ENCODE measurements at regions not wholly inside any gene's neighbourhood (a gene's known extent, or its start where the extent isn't known, plus 50 kb on each side); places are given as distances from the start of the nearest gene placed in this dataset.
"Not testable (repeated sequence)": the region's sequence is repeated elsewhere in the genome, so short reads cannot be mapped to it uniquely, and the experiment has no call there.

DNA sequence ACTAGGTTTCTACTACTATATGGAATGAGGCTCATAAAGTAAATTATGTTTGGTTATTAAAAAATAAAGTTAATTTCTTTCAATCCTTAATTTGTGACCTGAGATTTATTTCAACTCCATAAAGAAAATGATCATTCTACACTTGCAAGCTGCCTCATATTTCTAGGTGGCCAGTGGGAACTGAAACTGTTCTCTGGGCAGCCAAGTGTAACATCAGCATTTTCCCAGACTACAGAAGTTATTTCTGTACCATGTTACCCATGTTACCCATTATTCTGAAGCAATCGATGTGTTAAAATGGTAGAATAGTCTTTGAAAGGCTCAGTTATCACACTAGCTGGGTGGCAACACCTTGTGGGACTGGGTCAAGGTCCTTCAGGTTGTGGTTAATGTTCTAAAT is 139.3 kb upstream of the FBXO11 start:
- DNase-seq: no peak

- no peak for DNase-seq
Measured at GRCh38 chr2:48048476-48049171, 142.3 kb upstream of the FBXO11 start.

GRCh38 chr2:48049371-48049770 is 143.1 kb upstream of the FBXO11 start:
- no peak for DNase-seq

DNA sequence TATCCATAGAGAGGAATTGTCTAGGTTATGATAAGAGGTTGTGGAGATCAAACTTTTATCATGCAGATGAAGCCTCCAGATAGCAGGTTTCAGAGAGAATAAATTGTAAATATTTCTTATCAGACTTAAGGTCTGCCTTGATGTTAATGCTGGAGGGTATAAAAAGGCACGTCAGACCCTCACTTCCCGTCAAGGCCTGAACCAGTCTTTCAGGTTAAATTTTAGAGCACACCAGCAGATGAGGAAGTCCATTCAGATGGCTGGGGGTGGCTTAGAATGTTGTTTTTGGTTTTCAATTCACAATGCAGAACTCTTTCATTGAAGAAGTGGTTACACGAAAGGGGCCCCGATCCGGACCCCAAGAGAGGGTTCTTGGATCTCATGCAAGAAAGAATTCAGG is 144.4 kb upstream of the FBXO11 start:
- DNase-seq: no peak

DNA sequence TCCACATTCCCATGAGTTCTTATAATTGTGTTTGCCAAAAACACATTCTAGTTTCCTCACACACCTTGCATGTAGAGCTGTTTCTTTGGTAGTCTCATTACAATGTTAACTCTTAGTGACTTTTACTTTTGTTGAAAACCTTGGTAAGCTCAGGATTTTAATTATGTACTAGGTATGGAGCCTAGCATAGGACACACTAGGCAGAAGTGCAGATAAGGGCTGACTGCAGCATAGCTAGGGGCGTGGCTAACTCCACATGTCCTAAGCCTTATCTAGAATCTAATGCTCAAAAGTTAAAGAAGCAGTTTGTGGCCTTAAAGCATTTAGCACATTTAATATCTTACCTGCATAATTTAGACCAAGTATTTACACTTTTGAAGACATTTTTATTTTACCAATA is 153.7 kb upstream of the FBXO11 start:
- no peak for DNase-seq

DNA sequence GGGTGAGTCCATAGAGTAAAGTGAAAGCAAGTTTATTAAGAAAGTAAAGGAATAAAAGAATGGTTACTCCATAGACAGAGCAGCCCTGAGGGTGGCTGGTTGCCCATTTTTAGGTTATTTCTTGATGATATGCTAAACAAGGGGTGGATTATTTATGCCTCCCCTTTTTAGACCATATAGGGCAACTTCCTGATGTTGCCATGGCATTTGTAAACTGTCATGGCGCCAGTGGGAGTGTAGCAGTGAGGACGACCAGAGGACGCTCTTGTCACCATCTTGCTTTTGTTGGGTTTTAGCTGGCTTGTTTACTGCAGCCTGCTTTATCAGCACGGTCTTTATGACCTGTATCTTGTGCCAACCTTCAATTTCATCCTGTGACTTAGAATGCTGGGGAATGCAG is 155.4 kb upstream of the FBXO11 start:
- DNase-seq: not testable (repeated sequence)

DNA sequence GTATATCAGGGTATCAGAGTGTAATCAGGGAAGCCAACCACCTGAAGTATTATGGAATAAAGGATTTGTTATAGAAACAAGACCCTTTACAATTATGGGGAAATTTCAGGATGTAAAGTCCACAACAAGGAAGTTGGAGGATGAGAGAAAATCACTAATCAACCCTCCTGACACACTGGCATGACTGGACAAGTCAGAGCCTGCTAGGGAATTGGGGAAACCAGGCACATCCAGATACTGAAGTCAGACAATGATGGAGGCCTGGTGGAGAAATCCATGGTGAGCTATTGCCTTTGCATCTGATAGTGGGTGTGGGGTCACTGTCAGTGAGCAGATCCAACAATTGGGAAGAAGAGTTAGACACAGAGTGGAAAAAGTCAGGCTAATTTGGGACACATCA is 158.8 kb upstream of the FBXO11 start:
- DNase-seq: no peak

DNA sequence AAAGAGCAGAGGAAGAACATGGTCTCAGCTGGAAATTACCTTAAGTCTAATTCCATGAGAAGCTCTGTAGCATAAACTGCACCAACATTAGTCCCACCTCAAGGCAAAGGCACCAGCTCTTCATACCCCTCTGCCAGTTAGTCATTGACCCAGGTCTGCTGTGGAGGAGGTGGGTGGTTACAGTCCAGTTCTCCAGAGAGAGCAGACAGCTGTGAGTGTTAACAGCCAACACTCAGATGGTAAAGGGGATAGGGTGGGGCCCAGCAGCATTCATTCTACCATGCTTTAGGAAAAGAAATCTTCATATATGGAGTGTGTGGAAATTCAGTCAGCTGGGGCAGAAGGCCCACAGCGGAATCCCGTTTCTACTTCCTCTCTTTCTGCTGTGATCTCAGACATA is 159.7 kb upstream of the FBXO11 start:
- no peak for DNase-seq

DNA sequence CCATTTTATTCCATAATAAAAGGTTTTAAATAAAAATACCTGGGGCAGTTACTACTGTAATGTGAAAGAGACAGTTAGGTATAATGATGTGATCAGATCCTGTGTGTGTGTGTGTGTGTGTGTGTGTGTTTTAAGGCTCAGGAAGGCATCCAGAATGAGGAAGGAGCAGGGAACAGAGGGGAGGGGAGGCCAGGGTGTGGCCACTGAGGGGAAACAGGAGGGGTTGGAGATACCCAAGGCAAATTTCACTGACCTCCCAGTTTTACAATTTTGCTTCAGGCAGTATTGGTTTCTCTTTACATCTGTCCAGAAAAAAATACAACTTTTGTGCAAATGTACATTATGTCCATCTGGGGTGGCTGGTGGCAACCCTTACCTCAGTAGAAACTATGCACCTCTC is 163.5 kb upstream of the FBXO11 start:
- DNase-seq: no peak

DNA sequence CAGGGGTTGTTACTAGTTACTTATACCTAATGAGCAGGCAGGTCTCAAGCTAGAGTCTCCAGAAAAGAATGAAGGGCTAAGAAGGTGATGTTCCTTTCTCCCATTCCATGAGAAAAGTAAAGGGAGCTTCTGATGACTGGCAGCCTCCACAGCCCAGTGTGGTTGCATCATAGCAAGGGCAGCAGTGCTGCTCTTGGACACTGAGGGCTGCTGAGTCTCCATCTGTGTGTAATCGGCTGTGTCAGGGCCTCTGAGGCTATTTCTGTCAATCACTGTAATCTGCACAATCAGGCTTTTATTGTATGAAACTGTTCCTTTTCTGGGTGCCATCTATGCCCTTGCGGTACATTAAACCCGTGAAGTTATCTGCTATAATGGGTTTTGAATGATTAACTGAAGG is 164.1 kb upstream of the FBXO11 start:
- no peak for DNase-seq

DNA sequence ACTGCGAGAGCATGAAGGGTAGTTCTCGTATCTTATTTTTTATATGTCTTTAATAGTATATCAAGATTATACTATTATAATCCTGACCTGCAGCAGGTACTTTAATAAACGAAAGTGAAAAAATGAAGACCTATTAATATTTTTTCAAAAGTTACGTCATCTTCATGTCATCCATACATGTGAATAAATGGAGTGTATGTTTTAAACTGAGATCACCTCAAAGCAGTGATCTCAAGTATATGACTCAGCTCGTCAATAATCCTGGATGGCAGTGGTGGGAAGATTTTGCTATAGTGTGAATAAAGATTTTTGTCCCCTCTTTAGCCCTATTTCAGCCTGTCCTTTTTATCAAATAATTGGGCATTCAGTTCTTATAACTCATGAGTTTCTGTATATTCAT is 166.3 kb upstream of the FBXO11 start:
- no peak for DNase-seq

DNA sequence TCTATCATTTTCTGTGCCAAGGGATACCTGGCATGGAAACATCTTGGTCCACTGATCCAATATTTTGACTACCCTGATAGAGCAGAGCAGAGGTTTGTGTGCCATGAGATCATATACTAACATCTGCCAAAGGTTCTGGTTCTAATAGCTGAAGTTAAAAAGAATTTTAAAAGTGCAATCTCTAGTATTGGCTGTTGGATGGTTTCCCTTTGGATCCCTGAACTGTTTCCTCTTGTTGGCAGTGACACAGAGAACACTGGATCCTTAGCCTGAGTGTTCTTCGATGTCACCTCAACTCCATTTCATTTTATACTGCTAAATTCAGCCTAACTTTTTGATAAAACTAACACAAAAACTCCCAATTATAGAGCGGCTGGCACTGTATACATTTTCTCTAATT is 169.3 kb upstream of the FBXO11 start:
- no peak for DNase-seq

DNA sequence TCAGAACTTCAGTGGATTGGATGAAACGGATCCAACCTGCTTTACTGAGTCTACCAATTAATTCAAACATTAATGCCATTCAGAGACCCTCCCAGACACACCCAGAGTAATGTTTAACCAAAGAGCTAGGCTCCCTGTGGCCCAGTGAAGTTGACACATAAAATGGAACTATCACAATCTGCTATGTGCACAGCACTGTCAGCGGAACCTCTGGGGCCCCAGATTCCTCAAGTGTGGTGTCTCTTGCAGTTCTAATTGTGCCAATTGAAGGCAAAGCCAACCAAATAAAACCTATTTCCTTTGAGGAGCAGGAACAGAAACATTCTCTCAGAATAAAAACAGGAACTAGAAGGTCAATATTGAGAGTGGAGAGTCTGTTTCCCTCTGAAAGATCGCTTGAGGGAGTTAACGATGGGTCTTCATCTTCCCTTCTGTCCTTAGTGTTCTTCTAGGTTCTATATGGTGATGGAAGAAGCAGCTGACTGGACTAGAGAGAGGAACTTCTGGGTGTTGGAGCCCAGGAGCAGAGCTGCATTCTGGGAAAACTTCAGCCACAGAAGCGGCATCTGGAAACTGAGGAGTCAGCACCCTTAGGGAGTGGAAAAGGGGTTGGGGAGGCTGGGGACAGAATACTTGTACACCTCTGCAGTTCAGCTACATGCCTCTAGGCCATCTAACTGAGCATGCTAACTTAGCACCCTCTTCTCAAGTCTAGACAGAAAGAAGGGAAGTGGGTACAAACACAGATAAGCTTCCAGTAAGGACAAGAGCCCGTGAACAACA is 174.4 kb upstream of the FBXO11 start:
- no peak for DNase-seq

- no peak for DNase-seq
Measured at GRCh38 chr2:48081317-48081628, 175.0 kb upstream of the FBXO11 start.

DNA sequence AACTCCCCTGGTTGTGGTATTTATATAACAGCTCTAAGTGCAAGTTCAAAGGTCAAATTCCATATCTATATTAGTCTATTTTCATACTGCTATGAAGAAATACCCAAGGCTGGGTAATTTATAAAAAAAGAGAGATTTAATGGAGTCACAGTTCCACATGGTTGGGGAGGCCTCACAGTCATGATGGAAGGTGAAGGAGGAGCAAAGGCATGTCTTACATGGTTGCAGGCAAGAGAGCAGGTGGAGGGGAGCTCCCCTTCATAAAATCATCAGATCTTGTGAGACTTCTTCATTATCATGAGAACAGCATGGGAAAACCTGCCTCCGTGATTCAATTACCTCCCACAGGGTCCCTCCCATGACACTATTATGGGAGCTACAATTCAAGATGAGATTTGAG is 179.6 kb upstream of the FBXO11 start:
- DNase-seq: no peak

GRCh38 chr2:48088994-48089393 is 182.7 kb upstream of the FBXO11 start:
- no peak for DNase-seq

GRCh38 chr2:48089644-48090043 is 183.3 kb upstream of the FBXO11 start:
- no peak for DNase-seq

GRCh38 chr2:48092846-48093803 is 186.8 kb upstream of the FBXO11 start:
- no peak for DNase-seq

GRCh38 chr2:48096765-48097164 is 190.5 kb upstream of the FBXO11 start:
- not testable (repeated sequence) for DNase-seq

DNA sequence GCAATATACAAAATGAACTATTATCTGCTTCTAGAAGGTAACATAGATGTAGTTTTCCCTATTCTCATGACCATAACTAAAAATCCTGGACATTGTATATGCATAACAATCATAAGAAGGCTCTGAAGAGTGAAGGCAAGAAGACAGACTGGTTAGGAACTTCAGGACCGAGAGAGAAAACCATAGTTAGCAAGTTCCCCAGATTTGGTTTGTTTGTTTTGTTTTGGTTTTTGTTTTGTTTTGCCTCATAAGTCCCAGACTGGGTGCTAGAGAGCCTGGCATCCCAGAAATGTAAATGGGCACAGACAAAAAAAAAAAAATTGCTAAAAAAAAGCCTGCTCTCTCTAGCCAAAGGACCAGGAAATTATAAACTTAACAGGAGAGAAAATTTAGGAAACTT is 192.2 kb upstream of the FBXO11 start:
- DNase-seq: no peak

- DNase-seq: no peak
Measured at GRCh38 chr2:48104418-48104817, 198.1 kb upstream of the FBXO11 start.

- no peak for DNase-seq
Measured at GRCh38 chr2:48105848-48106247, 199.6 kb upstream of the FBXO11 start.

DNA sequence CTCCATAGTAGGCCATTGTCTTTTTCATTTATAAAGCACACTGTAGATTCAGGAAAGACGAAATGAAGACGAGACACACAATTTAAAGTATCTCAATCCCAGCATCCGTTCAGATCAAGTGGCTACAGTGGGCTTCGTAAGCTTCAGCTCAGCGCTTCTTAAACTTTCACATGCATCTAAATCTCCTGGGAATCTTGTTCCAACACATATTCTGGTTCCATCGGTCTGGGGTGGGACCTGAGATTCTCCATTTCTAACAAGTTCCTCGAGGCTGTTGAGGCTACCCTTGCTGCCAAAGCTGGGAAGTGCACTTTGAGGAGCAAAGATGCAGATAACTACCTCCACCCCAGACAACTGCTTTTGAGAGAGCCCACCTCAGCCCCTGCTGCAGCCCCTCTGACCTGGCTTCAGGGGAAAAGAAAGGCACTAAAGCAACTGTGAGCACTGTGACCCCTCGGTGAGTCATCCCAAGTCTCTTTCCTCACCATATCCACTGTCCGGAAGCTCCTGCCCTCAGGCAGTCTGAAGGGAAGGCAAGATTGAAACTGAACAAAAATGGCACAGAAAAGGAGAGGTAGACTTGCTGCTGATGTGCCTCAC is 201.1 kb upstream of the FBXO11 start:
- DNase-seq: no peak
